ENCODE measurements at regions not wholly inside any gene's neighbourhood (a gene's known extent, or its start where the extent isn't known, plus 50 kb on each side); places are given as distances from the start of the nearest gene placed in this dataset.

DNA sequence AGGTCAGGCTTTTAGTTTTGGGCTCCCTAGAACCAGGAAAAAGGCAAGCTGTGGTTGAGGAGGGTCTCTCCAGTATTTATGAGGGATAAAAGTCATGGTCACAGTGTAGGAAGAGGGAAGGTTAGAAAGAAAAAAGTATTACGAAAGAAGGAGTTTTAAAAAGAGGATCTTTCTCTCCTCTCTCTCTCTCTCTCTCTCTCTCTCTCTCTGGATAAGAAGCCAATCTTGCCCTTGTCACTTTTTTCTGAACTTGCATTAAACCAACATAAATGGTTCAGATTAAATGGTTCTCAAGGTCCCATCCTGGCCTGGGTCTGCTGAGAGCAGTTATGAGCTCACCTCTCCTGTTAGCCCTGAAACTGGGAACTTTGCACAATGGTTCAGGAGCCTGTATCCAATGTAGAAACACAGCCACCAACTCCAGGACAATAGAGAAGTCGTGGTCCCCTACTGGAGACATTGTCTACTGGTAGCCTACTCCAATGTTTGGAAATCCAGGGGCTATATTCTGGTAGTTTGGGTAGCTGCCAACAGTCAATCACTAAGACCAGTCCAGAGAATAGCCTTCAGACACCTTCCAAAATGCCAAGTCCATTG is 131.9 kb downstream of the DAD1 start:
- no TSS peak for BruUV-seq (replicated peaks)
- no peaks in the 10 kb centered on the region for H3K4me1 ChIP-seq (ENCODE audit: control insufficient read depth, insufficient read depth, low read length)
- no peaks in the 10 kb centered on the region for H3K36me3 ChIP-seq (ENCODE audit: control insufficient read depth, insufficient read depth, low read length)
- no peaks in the 10 kb centered on the region for H3K9me3 ChIP-seq (ENCODE audit: control insufficient read depth, insufficient read depth, low read depth, low read length)
- intact Hi-C loops (cut with micrococcal nuclease; ENCODE audit: unreplicated experiment) (no loop called here), in situ Hi-C loops (cut with HindIII; ENCODE audit: low pct_unique_long_range_greater_than_20kb, low sequenced_read_pairs) (no loop called here)
- H3K27ac ChIP-seq (ENCODE audit: low read length) = no peak overlapping the region
- CTCF ChIA-PET = interaction anchor here (1.2 kb wide), 1 partner anchor 196 kb away, joined by 3 read pairs; no protein-coding TSS in a partner anchor
- no peak for ATAC-seq
- POLR2A ChIA-PET = no interaction called here
- H3K4me3 ChIP-seq (ENCODE audit: low read depth in 2 of 2, low read length in 2 of 2) = no peak overlapping the region
- TF ChIP-seq, protein P1, sequence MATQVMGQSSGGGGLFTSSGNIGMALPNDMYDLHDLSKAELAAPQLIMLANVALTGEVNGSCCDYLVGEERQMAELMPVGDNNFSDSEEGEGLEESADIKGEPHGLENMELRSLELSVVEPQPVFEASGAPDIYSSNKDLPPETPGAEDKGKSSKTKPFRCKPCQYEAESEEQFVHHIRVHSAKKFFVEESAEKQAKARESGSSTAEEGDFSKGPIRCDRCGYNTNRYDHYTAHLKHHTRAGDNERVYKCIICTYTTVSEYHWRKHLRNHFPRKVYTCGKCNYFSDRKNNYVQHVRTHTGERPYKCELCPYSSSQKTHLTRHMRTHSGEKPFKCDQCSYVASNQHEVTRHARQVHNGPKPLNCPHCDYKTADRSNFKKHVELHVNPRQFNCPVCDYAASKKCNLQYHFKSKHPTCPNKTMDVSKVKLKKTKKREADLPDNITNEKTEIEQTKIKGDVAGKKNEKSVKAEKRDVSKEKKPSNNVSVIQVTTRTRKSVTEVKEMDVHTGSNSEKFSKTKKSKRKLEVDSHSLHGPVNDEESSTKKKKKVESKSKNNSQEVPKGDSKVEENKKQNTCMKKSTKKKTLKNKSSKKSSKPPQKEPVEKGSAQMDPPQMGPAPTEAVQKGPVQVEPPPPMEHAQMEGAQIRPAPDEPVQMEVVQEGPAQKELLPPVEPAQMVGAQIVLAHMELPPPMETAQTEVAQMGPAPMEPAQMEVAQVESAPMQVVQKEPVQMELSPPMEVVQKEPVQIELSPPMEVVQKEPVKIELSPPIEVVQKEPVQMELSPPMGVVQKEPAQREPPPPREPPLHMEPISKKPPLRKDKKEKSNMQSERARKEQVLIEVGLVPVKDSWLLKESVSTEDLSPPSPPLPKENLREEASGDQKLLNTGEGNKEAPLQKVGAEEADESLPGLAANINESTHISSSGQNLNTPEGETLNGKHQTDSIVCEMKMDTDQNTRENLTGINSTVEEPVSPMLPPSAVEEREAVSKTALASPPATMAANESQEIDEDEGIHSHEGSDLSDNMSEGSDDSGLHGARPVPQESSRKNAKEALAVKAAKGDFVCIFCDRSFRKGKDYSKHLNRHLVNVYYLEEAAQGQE (IDR thresholded peaks at IDR 0.05; ENCODE audit: insufficient read depth in 1 of 2, low read depth in 2 of 2, low read length in 1 of 2) = no peak
- no peak for TF ChIP-seq POLR2AphosphoS5 (IDR thresholded peaks at IDR 0.05; ENCODE audit: low read depth, low read length)
- TF ChIP-seq TCF7L2 (IDR thresholded peaks at IDR 0.05; ENCODE audit: low read depth, low read length) = no peak
- no peak for TF ChIP-seq SIN3A (IDR thresholded peaks at IDR 0.05; ENCODE audit: borderline replicate concordance, insufficient read depth, low read depth, low read length)
- TF ChIP-seq, protein P2, sequence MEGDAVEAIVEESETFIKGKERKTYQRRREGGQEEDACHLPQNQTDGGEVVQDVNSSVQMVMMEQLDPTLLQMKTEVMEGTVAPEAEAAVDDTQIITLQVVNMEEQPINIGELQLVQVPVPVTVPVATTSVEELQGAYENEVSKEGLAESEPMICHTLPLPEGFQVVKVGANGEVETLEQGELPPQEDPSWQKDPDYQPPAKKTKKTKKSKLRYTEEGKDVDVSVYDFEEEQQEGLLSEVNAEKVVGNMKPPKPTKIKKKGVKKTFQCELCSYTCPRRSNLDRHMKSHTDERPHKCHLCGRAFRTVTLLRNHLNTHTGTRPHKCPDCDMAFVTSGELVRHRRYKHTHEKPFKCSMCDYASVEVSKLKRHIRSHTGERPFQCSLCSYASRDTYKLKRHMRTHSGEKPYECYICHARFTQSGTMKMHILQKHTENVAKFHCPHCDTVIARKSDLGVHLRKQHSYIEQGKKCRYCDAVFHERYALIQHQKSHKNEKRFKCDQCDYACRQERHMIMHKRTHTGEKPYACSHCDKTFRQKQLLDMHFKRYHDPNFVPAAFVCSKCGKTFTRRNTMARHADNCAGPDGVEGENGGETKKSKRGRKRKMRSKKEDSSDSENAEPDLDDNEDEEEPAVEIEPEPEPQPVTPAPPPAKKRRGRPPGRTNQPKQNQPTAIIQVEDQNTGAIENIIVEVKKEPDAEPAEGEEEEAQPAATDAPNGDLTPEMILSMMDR (IDR thresholded peaks at IDR 0.05) = no peak
- peaks cover 5% of the 10 kb centered on the region for H3K27me3 ChIP-seq (ENCODE audit: control insufficient read depth, insufficient read depth, low read length)
- DNase-seq (ENCODE audit: low read depth, low spot score) = no peak

DNA sequence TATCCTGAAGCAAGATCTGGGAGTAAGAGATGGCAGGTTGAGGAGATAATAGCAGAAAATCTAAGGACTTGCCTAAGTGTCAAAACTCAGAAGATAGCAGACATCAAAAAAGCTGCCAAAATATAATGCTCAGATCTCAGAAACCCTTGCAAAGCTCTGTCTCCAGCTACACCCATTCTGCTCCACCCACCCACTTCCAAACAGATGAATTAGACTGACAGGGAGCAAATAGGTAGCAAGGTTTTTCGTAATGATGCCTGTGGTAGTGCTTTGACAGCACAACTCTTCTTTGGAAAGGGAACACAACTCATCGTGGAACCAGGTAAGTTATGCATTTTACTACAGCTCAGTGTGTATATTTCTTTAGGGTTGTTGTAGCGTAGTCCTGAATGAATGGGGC is 132.6 kb downstream of the DAD1 start:
- ATAC-seq = no peak
- no TSS peak for BruUV-seq (replicated peaks)
- DNase-seq (ENCODE audit: low read depth, low spot score) = no peak
- Histone ChIP-seq H3K4me3 (ENCODE audit: low read depth in 2 of 2, low read length in 2 of 2) (no peak overlapping the region), H3K27me3 (ENCODE audit: control insufficient read depth, insufficient read depth, low read length) (peaks cover 5% of the 10 kb centered on the region), H3K9me3 (ENCODE audit: control insufficient read depth, insufficient read depth, low read depth, low read length) (no peaks in the 10 kb centered on the region), H3K4me1 (ENCODE audit: control insufficient read depth, insufficient read depth, low read length) (no peaks in the 10 kb centered on the region), H3K27ac (ENCODE audit: low read length) (no peak overlapping the region), H3K36me3 (ENCODE audit: control insufficient read depth, insufficient read depth, low read length) (no peaks in the 10 kb centered on the region)
- TF ChIP-seq SIN3A (IDR thresholded peaks at IDR 0.05; ENCODE audit: borderline replicate concordance, insufficient read depth, low read depth, low read length) (no peak), TCF7L2 (IDR thresholded peaks at IDR 0.05; ENCODE audit: low read depth, low read length) (no peak), POLR2AphosphoS5 (IDR thresholded peaks at IDR 0.05; ENCODE audit: low read depth, low read length) (no peak)
- TF ChIP-seq, protein P2 (IDR thresholded peaks at IDR 0.05) = no peak
- TF ChIP-seq, protein P1 (IDR thresholded peaks at IDR 0.05; ENCODE audit: insufficient read depth in 1 of 2, low read depth in 2 of 2, low read length in 1 of 2) = no peak
- ChIA-PET POLR2A (no interaction called here), CTCF (interaction anchor here (1.2 kb wide), 1 partner anchor 197 kb away, joined by 3 read pairs; no protein-coding TSS in a partner anchor)
- in situ Hi-C loops (cut with HindIII; ENCODE audit: low pct_unique_long_range_greater_than_20kb, low sequenced_read_pairs) = no loop called here
- intact Hi-C loops (cut with micrococcal nuclease; ENCODE audit: unreplicated experiment) = no loop called here
